ENCODE measurements at regions not wholly inside any gene's neighbourhood (a gene's known extent, or its start where the extent isn't known, plus 50 kb on each side); places are given as distances from the start of the nearest gene placed in this dataset.

GRCh38 chr18:51878724-51879123 lies 461.3 kb upstream of the DCC start:
- TF ChIP-seq CEBPB (IDR thresholded peaks at IDR 0.05) (no peak), EP300 (IDR thresholded peaks at IDR 0.05) (no peak), CTCF (IDR thresholded peaks at IDR 0.05) (no peak), RCOR1 (IDR thresholded peaks at IDR 0.05; ENCODE audit: low read depth, low read length) (no peak), USF2 (IDR thresholded peaks at IDR 0.05) (no peak)

Data from A549 (cell line).